ENCODE measurements at regions not wholly inside any gene's neighbourhood (a gene's known extent, or its start where the extent isn't known, plus 50 kb on each side); places are given as distances from the start of the nearest gene placed in this dataset.

DNA sequence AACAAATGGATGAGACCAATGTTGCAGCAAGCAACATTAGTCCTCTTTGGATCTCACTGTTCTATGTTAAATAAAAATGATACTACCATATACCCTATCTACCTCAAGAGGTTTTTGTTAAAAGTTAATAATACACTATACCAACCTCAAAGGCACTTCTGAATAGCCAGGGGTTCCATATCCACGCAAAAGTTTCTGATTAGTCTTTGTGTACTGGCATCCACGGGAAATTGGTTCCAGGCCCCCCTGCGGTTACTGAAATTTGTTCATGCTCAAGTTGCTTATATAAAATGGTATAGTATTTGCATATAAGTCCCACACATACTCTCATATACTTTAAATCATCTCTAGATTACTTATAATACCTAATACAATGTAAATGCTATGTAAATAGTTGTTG lies 585.7 kb downstream of the INSC start:
- no peak for DNase-seq

DNA sequence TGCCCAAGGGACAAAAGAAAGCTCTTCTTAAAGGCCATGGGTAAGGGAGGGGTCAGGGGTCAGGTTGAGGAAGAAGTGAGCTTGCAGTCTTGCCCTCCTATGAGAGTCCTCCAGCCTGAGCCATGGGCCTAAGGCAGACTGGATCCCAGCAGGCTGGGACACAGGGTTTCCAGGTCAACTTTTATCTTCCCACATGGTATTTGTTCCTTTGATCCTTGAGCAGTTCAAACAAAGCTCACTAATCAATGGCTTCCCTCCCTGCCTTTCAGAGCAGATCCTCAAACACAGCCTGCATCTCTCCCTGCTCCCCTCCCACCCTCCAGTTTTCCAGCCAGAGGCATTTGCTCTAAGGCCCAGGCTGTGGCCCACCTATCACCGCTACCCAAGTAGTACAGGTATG lies 589.3 kb downstream of the INSC start:
- DNase-seq: no peak

DNA sequence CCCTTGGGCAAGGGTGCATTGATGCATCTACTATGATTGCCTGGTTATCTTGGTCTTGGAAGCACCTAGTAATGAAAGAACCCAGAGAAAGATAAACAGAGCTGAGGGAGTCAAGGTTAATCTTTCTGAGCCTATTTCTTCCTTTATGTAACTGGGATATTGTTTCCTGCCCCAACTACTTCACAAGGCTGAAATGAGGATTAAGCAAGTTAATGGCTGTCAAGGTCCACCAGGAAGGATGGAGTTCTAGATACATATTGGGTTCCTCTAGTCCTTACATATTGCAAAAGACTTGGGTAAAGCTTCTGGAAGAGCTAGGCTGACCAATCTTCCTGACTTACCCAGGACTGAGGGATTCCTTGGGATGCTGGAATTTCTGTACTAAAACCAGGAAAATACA lies 589.8 kb downstream of the INSC start:
- DNase-seq: no peak

DNA sequence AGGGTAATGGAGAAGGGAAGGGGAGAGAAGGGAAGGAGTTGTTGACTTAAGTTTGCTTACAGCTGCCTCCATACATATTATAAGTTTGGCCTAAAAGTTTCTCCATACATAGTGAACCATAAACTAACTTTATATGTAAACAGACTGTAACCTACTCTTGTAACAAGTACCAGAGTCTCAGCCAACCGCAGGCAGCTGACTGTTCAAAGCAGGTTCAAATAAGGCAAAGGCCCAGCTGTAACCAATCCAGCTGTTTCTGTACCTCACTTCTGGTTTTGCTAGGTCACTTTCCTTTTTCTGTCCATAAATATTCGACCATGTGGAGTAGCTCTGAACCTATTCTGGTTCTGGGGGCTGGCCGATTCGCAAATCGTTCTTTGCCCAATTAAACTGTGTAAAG lies 591.2 kb downstream of the INSC start:
- DNase-seq: no peak

DNA sequence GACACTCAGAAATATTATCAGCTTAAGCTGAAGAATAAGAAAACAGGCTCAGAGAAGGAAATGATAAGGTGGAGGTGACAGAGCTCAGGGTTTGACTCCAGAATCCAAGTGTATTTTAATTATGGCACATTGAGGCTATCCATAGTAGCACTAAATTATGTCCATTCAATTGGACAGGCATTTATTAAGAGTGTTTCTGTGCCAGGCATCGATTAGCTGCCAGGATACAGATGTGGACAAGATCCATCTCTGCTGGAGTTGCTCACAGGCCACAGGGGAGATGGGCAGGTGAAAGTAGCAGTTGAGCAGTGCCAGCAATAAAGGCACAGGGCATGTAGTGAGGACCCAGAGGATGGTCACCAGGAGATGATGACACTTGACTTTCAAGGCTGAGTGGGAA lies 592.5 kb downstream of the INSC start:
- DNase-seq: no peak

DNA sequence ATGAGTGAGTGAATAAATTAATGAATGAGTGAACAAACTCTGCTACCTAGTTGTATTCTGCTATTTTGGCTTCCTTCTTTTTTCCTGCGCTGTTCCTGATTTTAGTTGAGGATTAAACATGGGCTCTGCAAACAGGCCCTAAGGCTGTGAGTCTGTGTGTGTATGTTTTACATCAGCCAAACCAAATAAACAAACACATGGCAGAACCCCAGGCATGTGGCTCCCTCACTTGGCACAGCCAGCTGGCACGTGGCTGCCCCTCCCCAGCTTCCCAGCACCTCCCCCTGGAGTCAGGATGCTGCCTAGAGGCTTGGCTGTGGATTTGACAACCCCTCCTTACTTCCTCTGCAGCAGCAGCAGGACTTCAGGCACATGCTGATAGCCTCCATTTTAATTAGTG lies 593.2 kb downstream of the INSC start:
- DNase-seq: no peak

DNA sequence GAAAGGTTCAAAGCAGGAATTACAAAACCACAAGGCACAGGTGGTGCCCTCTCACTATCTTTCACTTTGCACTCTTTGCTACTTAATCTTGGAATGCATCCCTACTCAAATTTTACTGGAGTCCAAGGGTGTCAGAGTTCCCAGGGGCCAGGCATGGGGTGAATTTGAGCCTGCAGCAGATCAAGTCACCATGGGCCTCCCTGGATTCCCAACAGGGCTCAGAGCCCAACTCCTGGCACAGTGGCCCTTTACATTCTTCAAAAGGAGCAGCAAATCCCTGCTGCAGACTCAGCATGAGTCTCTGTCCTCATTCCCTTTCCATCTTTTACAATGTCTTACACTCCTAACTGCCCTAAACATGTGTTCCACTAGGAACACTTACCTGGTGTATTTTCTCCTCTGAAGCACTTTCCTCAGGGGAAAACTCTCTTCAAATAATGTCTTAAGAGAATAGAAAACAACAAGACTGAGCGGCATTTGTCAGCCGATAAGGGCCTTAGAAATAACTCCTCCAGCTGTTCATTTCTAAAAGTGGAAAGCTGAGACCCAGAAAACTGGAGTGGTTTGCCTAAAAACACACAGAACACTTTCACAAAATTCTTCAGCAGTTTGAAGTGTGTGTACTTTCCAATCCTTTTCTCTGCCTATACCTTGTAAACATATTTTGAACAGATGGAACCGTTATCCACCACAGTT lies 596.0 kb downstream of the INSC start:
- no peak for DNase-seq

DNA sequence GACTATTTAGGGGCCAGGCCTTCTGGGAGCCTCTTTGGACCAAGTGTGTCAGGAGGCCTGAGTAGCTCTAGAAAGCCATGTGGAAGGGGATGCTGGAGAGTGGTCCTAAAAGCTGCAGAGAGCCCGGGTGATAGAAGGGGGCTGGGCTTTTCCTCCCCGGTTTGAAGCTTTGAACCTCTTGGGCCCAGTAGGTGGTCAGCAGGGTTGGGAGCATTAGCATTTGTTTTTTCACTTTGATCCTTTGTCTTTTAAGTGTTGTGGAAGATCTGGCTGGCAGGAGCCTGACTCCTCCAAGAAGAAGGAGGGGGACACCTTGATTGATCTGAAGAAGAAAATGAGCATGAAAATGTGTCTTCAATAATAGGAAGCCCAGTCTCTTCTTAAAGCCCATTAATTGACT lies 596.6 kb downstream of the INSC start:
- DNase-seq: no peak

DNA sequence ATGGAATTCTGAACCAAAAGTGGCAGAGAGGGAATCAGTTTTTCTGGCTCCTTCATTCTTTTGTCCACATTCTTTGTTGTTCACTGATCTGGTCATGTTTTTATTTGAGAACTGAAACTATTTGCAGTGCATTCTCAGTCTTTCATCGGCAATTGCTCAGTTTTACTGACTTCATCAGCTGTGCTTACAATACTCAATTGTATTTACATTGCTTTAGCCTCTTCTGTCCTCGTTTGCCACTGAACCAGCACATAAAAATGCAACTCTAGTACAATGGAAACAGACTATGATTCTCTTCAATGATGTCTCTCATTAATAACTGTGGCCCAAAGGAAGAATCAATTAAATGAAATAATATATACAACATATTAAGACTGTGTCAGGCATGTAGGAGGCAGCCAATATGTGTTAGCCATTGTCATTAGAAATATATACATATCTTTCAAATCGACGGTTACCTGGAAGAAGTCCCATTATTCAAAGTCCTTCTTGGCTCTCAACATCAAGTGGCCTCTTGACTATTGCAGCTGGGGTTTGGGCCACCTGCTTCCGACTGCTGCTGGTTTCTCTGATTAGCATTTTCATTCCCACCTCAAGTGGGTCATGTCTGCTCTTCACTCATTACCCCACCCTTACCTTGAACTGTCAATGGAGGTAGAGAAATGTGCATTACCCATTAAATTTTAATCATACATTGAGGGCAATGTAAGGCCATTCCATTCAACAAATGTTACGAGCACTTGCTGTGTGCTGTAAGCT lies 600.1 kb downstream of the INSC start:
- no peak for DNase-seq

DNA sequence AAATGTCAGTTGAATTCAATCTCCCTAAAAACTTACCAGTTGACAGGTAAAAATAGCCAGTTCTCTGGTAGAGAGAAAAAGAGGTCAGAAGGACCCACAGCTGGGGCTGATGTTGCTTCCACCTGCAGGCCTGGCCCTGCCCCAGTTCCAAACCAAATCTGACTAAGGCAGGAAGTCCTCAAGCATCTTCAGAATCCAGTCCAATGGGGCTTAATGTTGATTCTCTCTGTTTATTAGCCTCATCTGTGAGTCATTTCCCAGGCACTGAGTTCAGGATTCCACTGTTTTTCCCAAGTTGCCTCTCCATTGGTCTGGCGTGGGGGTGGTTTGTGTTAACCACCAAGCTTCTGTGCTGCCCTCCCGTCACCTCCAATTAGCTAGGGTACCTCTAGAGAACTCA lies 601.8 kb downstream of the INSC start:
- DNase-seq: no peak

DNA sequence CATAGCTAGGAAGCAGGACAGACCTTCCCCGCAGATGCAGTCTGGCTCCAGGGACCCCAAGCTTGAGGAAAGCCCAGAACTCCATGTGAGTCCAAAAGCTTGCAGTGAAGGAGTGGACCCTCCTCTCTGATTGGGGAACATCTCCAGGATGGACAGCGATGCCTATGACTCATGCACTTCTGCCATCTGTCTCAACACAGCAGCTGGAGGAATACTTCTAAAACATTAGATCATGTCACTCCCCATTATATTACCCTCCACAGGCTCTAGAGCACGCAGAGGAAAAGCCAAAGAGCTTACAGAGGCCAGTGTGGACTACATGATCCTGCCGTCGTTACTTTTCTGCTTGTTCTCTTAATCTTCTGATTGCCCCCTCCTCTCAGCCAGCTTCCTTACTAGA lies 605.7 kb downstream of the INSC start:
- DNase-seq: no peak

DNA sequence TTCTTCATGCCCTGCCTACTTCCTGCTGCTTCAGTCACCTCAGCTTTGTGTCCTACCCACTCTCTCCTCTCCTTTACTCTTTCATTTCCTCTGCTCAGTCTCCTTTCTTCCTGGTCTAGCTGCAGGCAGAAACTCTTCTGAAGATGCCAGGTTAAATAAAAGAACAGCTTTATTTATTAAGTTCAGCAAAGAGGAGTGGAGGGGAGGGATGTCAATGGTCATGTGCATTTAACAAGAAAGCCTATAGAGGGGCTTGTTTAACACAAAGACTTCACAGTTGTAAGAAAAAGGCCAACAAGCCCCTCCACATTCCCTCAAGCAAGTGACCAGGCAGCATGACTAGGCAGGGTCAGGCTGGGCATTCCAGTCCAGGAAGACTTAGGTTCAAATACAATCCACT lies 609.2 kb downstream of the INSC start:
- DNase-seq: no peak

DNA sequence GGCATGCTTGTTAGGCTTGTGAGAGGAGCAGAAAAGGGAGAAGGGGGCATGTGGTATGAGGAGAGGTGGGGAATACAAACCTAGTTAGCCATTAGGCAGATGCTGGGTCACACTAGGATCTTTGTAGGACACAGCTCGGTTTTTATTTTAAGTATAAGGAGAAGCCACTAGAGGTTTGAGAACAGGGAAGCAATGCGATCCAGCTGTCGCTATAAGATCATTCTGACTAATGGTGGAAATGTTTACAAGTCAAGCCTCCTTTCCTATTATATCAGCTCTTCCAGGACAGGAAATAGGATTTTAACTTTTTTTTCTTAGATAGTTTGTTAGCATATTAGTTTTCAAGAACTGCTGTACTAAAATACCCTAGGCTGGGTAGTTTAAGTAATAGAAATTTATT lies 609.9 kb downstream of the INSC start:
- no peak for DNase-seq

DNA sequence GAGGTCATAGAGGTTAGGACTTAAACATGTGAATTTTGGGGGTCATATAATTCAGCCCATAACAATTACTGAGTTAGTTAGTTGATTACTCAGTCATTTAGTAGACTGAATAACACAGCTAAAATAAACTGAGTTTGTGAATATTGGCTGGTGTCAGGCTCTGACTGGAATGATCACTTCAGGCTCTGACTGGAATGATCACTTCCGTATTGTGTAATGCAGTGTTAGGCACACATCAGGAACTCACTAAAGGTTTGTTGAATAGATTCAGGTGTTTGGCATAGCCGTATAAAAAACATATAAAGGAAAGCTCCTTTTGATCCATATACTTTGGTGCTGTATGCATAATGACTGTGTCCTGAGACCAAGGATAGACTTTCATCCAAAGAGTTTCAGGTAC lies 610.5 kb downstream of the INSC start:
- no peak for DNase-seq

DNA sequence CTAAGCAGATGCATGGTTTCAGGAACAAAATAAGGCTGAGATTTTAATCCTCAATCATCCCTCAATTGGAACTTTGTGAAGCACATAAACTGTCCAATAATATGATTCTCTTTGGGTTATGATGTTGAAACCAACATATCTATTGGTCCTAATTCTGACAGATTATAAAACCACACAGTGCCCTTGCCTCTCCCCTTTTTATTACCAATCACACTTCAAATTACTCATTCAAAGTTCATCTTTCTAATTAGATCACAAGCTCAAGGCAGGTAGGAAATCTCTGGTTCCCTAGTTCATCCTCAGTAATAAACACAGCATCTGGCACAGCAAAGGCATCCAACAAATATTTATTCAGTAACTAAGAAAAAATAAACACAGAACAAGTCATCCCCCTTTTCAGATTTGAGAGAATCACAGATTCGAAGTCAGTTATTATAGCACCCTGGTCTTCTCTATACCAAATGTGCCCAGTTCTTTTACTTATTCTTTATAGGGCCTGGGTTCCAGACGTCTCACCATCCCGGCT lies 611.6 kb downstream of the INSC start:
- DNase-seq: no peak

DNA sequence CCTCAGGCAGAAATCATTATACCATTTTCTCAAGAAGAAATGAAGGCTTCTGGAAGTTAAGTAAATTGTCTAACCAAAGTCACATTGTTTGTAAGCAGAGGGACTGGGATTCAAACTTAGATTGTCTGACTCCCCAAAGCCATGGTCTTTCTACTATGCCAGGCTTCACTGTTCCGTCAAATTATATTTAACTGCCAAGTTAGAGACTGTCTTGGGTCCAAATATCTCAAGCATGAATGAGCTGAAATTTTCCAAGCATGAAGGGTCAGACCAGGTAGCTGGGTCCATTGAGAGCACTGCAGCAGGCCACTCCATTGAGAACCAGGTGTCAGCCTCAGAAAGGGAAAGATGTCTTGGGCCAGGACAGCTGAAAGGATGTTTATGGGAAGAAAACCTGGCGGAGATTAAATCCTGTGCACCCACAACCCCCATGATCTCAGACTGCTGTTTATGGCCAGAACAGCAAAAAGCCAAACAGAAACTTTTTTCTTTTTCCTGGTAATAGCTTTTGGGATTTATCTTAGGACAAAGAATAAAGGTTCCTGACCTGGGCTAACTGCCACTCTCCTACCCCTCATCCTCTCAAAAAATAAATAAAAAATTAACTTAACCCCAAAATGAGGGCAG lies 612.3 kb downstream of the INSC start:
- DNase-seq: no peak

DNA sequence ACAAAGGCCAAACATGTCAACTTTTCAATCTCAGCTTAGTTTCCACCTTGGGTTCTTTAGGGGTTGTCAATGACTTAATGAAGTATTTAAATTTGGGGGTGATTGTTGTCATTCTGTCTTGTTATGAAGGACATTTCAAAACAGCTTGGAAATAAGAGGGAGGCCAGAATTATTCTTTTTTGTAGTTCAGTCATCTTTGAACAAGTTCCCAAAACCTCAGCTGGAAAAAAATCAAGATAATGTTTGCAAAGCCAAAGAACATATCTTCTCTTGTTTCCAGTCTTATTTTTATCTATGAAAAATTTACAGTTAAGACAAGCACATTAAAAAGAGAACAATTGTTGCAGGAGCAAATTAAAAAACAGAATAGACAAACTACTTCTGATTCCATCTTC lies 612.8 kb downstream of the INSC start:
- DNase-seq: no peak

DNA sequence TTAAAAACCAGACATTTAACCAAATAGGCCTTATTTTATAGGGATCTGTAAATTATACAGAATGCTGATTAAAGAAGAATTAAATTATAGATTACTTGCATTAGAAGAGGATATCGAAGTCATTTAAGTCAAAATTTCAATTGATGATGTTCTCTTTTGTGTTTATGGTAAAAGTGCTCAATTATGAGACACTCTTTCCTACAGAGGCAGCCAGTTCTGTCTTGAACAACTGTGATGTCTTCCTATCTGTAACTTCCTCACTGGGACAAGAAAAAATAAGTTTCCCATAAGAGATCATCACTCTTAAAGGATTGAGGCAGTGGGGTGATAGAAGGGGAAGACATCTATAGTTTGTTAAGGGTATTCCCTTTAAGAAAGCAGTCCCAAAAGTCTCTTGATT lies 613.5 kb downstream of the INSC start:
- no peak for DNase-seq

DNA sequence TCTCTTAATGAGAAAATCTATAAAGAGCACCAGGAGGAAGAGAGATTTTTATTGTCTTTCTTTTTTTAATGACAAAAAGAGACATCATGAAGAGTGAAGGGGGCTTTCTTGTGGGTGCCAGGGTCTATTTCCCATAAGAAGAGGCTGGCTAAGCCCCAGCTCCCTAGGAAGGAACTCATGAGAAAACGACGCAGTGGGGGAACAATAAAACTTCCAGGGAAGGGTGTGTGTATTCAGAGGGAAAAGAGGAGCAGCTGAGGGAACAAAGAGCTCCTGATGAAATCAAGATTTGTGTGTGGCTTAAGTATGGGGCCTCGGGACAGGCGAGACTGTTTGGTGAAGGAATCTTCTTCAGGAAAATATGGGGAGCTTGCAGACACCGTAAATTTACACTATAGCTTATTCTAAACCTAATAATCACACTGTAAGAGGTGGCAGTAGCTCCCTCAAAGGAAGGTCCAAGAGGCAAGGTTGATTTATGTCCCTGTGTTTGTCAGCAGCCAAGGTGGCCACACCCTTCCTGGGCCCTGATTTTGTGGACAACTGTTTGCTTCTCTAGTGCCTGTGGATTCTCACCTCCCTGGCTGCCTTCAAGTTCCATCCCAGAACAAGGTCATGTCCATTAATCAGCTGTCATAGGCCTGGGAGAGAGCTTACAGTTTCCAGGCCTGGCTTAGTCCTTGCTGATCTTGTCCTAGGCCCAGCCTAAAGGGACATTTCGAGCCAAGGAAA lies 615.7 kb downstream of the INSC start:
- no peak for DNase-seq

DNA sequence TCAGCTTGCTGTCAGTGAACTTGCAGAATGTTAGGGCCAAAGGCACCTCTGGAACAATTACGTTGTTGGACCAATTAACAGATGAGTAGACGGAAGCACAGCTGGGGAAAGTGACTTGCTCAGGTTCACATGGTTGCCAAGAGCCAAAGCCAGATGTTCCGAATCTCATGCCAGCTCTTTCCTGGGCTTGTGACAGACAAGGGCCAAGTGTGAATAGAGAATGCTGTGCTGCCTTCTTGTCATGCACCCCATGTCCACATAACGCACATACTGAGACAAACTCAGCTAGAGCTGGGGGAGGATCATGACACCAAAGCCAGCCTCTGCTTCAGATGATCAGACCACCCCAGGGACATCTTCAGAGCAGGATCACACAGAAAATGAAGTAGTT lies 616.3 kb downstream of the INSC start:
- no peak for DNase-seq

DNA sequence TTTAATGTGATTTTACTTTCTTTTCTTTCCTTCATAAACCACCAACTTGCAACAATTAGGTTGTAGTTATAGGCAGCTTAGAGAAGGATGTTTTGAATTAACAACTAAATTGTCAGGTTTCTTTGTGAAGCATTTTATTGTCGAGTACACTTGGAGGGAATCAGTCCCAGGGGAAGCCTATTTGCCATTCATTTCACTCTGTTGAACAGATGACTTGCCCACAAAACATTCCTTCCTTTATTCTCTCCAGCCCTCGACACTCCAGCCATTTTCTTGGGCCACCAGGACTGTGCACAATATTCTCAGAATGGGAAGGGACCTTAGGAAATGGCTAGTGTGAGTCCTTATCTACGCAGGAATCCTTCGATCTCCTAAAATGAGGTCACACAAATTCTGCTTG lies 620.6 kb downstream of the SOX6 start:
- no peak for DNase-seq

DNA sequence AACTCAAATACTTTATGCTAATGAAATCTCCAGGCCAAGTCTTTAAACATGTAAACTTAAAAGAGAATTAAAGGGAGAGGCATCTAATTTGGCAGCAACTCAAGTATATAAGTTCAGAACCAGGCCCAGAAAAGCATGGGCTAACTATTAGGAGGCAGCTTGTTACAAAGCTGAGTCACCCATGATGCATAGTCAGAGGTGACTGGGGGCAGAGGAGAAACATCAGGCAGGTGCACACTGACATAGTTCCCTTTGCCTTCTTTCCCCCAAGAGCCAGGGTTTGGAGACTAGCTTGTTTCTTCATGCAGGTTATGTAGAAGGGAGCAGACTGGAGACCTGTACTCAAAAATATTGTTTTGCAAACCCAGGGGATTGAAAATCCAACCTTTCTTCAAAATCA lies 619.0 kb downstream of the SOX6 start:
- no peak for DNase-seq

DNA sequence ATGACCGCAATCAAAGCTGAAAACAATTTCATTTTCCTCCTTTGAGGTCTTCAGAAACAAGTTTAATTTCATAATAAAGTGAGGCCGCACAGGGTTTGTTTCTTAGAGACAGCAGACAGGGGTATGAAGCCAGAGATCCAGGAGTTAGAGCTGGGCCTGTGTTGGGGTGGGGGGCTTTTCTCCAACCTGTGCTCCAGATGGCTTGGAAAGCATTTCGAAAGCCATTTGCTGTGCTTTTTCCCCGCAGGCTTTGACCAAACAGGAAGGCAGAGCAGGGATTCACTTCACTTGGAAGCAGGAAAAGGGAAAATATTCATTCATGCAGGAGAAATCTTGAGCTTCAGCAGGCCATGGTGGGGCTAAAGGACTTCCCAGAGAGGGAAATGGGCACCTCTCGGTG lies 617.4 kb downstream of the SOX6 start:
- no peak for DNase-seq

All from central memory CD4-positive, alpha-beta T cell (primary cell).